ENCODE measurements at regions not wholly inside any gene's neighbourhood (a gene's known extent, or its start where the extent isn't known, plus 50 kb on each side); places are given as distances from the start of the nearest gene placed in this dataset.

DNA sequence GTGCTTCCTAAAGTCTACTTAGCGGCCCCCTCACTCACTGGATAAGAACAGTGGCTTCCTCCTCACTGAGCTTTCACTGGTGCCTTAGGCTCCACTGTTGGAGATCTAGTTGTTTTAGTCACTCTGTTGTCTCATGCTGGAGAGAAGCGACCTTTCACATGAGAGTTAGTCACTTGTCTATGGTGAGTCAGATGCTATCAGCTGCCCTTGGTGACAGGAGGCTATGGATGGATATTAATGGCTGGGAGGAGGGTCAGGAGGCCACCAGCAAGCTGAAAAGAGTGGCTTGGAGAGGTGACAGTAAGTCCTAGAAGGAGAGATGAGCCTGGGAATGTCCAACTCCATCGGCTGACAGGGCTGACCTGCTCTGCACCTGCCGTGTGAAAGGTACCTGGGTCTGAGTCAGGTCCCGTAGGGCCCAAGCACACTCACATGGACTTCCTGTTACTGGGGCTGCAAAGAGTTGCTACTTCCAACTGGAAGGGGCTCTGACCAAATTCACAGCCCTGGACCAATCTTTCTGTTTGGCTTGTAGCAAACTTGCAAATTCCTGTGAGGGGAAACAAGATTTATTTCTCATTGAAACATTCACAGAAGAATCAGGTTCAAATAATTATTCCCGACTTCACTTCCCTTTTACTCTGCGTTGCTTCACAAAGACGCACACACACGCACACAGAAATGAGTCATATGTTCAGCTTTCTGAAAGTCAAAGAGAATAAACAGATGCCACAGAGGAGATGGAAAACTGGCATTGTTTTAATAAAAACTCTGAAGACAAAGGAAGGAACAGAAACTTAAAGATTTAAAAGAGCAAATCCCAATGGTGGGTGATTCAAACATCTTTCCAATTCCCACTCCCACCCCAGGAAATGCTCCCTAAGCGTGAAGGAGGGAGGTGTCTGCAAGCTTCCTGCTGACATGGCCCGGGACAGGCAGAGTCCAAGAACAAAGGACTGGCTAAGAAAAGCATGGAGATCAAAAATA, 203.5 kb upstream of the TWIST2 start:
- TF ChIP-seq, protein P1, sequence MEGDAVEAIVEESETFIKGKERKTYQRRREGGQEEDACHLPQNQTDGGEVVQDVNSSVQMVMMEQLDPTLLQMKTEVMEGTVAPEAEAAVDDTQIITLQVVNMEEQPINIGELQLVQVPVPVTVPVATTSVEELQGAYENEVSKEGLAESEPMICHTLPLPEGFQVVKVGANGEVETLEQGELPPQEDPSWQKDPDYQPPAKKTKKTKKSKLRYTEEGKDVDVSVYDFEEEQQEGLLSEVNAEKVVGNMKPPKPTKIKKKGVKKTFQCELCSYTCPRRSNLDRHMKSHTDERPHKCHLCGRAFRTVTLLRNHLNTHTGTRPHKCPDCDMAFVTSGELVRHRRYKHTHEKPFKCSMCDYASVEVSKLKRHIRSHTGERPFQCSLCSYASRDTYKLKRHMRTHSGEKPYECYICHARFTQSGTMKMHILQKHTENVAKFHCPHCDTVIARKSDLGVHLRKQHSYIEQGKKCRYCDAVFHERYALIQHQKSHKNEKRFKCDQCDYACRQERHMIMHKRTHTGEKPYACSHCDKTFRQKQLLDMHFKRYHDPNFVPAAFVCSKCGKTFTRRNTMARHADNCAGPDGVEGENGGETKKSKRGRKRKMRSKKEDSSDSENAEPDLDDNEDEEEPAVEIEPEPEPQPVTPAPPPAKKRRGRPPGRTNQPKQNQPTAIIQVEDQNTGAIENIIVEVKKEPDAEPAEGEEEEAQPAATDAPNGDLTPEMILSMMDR (IDR thresholded peaks at IDR 0.05), result no peak
- no peak for TF ChIP-seq POLR2A (IDR thresholded peaks at IDR 0.05)
- TF ChIP-seq EP300 (IDR thresholded peaks at IDR 0.05; ENCODE audit: low read depth), result no peak

Measured in transverse colon (tissue), 3 donors.